Panc1 (cell line): ENCODE measurements at regions not wholly inside any gene's neighbourhood (a gene's known extent, or its start where the extent isn't known, plus 50 kb on each side); places are given as distances from the start of the nearest gene placed in this dataset.

Source experiments
- ATAC-seq: fragments of 200-7000 bp; cut with Tn5 transposase; 2 replicates; pipeline ENCODE4 v1.9.1; 2020; ENCODE audit warnings: mild to moderate bottlenecking, moderate library complexity
- BruUV-seq: library from RNA; stranded (reverse); fragments of 400-500 nt; replicated peaks from 2 replicates; lab custom pipeline; 2021; lab: Mats Ljungman, UMichigan
- CTCF ChIA-PET: fragments of 300-600 bp; sonication (Branson Sonifier 250); formaldehyde crosslinking; loops from one replicate; lab custom pipeline; 2022; ENCODE audit warnings: antibody characterized with exemption; lab: Charles Lee
- POLR2A ChIA-PET: fragments of 300-600 bp; sonication (Branson Sonifier 250); formaldehyde crosslinking; loops from one replicate; lab custom pipeline; 2022; ENCODE audit warnings: antibody characterized with exemption; lab: Charles Lee
- DNase-seq: peaks from one replicate; pipeline ENCODE4 v3.0.0-alpha.2; 2010; ENCODE audit warnings: low read depth, low spot score
- H3K27ac ChIP-seq: 2 replicates; pipeline ENCODE4 v1.5.1; 2011; ENCODE audit warnings: mild to moderate bottlenecking, low read length, inconsistent platforms
- H3K27me3 ChIP-seq: fragments of 200-500 bp; sonication (Bioruptor generic); 2 replicates; pipeline ENCODE4 v1.6.0; 2014; ENCODE audit warnings: low read length, inconsistent platforms; ENCODE audit not compliant: control insufficient read depth, insufficient read depth
- H3K36me3 ChIP-seq: fragments of 200-500 bp; sonication (Bioruptor generic); 2 replicates; pipeline ENCODE4 v1.5.1; 2014; ENCODE audit warnings: inconsistent platforms, mild to moderate bottlenecking, low read length, moderate library complexity; ENCODE audit not compliant: control insufficient read depth, insufficient read depth
- H3K4me1 ChIP-seq: 2 replicates; pipeline ENCODE4 v1.5.1; 2011; ENCODE audit warnings: inconsistent platforms, mild to moderate bottlenecking, low read length, moderate library complexity; ENCODE audit not compliant: control insufficient read depth, insufficient read depth
- H3K4me3 ChIP-seq, 2 experiments: 2 replicates each; pipeline ENCODE4 v1.5.1; 2011 to 2012; ENCODE audit warnings: low read depth in 2 of 2, low read length in 2 of 2, mild to moderate bottlenecking in 2 of 2, inconsistent platforms in 1 of 2, moderate library complexity in 1 of 2
- H3K9me3 ChIP-seq: fragments of 200-500 bp; sonication (Bioruptor generic); 2 replicates; pipeline ENCODE4 v1.5.1; 2014; ENCODE audit warnings: low read depth, mild to moderate bottlenecking, inconsistent platforms, low read length, moderate library complexity; ENCODE audit not compliant: control insufficient read depth, insufficient read depth
- POLR2AphosphoS5 ChIP-seq: IDR thresholded peaks from 2 replicates; pipeline ENCODE4 v1.6.1; 2012; ENCODE audit warnings: mild to moderate bottlenecking, low read depth, low read length, moderate library complexity
- REST ChIP-seq, 2 experiments: IDR thresholded peaks; 2 replicates each; pipeline ENCODE4 v1.6.1; 2011 to 2012; ENCODE audit warnings: low read depth in 2 of 2, control low read depth in 1 of 2, low read length in 1 of 2, mild to moderate bottlenecking in 1 of 2, moderate library complexity in 1 of 2; ENCODE audit not compliant: insufficient read depth in 1 of 2
- SIN3A ChIP-seq: IDR thresholded peaks from 2 replicates; pipeline ENCODE4 v1.6.1; 2012; ENCODE audit warnings: low read depth, mild to moderate bottlenecking, low read length, moderate library complexity, borderline replicate concordance; ENCODE audit not compliant: insufficient read depth
- TCF7L2 ChIP-seq: IDR thresholded peaks from 2 replicates; pipeline ENCODE4 v1.6.1; 2011; ENCODE audit warnings: mild to moderate bottlenecking, low read depth, low read length, inconsistent platforms
- in situ Hi-C: cut with HindIII; loops from 2 replicates; pipeline ENCODE4 v1.10.0; 2016; ENCODE audit warnings: low sequenced_read_pairs, low pct_unique_long_range_greater_than_20kb
- intact Hi-C: fragments of 100-400 bp; cut with micrococcal nuclease; formaldehyde crosslinking; loops from one replicate; pipeline ENCODE4 v1.10.0; 2022; ENCODE audit not compliant: unreplicated experiment
- TF ChIP-seq, protein P1 (sequence below): fragments of 450-650 bp; IDR thresholded peaks from 2 replicates; pipeline ENCODE4 v1.5.1; 2017; ENCODE audit warnings: mild to moderate bottlenecking

DNA sequence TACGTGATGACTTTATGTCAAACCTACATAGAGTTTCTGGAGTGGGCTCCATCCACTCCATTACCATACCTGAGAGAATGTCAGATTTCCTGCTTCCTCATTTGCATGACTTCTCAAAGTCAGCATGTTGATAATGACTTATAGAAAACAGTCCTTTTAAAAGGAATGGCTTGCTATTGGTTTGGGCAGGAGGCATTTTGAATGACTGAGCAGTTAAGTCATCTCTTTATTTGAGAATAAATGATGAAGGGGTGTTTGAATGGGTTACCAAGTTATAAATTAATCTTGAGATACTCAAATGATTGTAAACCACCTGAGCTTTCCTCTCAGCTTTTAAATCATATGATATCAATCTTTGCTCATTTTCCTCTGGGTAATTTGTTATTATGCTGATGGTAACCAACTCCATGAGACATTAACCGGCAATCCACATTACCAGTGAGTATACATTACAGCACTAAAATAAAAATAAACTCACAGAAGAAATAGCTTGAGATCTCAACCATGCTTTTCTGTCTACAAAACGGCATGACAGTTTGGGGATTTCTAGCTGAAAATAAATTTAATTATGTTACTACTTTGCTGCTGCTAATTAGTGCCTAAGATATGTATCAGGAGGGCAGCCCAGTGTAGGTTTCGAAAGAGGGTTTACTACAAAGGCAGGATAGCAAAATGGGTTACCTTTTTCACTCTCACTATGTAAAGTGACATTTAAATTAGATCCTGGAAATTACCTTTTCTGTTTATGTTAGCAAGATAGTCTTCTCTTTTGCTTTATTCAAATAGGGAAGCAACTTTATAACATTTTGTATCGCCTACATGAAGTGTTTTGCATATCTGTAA, 78.8 kb downstream of the RPS12 start:
- in situ Hi-C loops = no loop called here
- Histone ChIP-seq H3K27ac (no peak overlapping the region), H3K9me3 (no peaks in the 10 kb centered on the region), H3K27me3 (no peaks in the 10 kb centered on the region), H3K36me3 (no peaks in the 10 kb centered on the region), H3K4me1 (no peaks in the 10 kb centered on the region), H3K4me3 (no peak overlapping the region)
- ChIA-PET CTCF (no interaction called here), POLR2A (no interaction called here)
- intact Hi-C loops = no loop called here
- ATAC-seq (no peak), DNase-seq (no peak)
- TF ChIP-seq SIN3A = no peak
- no peak for TF ChIP-seq REST (IDR thresholded peaks at IDR 0.05; ENCODE audit: insufficient read depth in 1 of 2, low read depth in 2 of 2, low read length in 1 of 2)
- TF ChIP-seq, protein P1, sequence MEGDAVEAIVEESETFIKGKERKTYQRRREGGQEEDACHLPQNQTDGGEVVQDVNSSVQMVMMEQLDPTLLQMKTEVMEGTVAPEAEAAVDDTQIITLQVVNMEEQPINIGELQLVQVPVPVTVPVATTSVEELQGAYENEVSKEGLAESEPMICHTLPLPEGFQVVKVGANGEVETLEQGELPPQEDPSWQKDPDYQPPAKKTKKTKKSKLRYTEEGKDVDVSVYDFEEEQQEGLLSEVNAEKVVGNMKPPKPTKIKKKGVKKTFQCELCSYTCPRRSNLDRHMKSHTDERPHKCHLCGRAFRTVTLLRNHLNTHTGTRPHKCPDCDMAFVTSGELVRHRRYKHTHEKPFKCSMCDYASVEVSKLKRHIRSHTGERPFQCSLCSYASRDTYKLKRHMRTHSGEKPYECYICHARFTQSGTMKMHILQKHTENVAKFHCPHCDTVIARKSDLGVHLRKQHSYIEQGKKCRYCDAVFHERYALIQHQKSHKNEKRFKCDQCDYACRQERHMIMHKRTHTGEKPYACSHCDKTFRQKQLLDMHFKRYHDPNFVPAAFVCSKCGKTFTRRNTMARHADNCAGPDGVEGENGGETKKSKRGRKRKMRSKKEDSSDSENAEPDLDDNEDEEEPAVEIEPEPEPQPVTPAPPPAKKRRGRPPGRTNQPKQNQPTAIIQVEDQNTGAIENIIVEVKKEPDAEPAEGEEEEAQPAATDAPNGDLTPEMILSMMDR = no peak
- TF ChIP-seq POLR2AphosphoS5 = no peak
- no peak for TF ChIP-seq TCF7L2
- no TSS peak for BruUV-seq

GRCh38 chr6:132893772-132894490, 79.6 kb downstream of the RPS12 start:
- intact Hi-C loops = no loop called here
- BruUV-seq = no TSS peak
- POLR2A ChIA-PET = interaction anchor here (0.6 kb wide), 1 partner anchor 1266 kb away, joined by 9 read pairs; no protein-coding TSS in a partner anchor

More at GRCh38 chr6:132893772-132894490, 79.6 kb downstream of the RPS12 start:
- Histone ChIP-seq H3K4me3 (no peak overlapping the region), H3K27me3 (no peaks in the 10 kb centered on the region), H3K4me1 (no peaks in the 10 kb centered on the region), H3K27ac (no peak overlapping the region), H3K9me3 (no peaks in the 10 kb centered on the region), H3K36me3 (no peaks in the 10 kb centered on the region)
- DNase-seq = no peak
- TF ChIP-seq REST (IDR thresholded peaks at IDR 0.05; ENCODE audit: insufficient read depth in 1 of 2, low read depth in 2 of 2, low read length in 1 of 2) (no peak), TCF7L2 (no peak), POLR2AphosphoS5 (no peak), SIN3A (no peak)
- TF ChIP-seq, protein P1 = no peak
- in situ Hi-C loops = no loop called here
- CTCF ChIA-PET = no interaction called here
- ATAC-seq = no peak
